ENCODE measurements at regions not wholly inside any gene's neighbourhood (a gene's known extent, or its start where the extent isn't known, plus 50 kb on each side); places are given as distances from the start of the nearest gene placed in this dataset.
"Not testable (repeated sequence)": the region's sequence is repeated elsewhere in the genome, so short reads cannot be mapped to it uniquely, and the experiment has no call there.

DNA sequence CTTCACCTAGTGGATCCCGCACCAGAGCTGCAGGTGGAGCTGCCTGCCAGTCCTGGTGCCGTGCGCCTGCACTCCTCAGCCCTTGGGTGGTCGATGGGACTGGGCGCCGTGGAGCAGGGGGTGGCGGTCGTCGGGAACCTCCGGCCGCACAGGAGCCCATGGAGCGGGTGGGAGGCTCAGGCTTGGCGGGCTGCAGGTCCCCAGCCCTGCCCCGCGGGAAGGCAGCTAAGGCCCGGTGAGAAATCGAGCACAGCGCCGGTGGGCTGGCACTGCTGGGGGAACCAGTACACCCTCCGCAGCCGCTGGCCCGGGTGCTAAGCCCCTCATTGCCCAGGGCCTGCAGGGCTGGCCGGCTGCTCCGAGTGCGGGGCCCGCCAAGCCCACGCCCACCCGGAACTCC lies 253.2 kb downstream of the MTERF1 start:
- not testable (repeated sequence) for TF ChIP-seq CTCF (IDR thresholded peaks at IDR 0.05; ENCODE audit: low read length); EZH2 (IDR thresholded peaks at IDR 0.05; ENCODE audit: borderline replicate concordance, low read length)

Measured in OCI-LY1 (cell line).